ENCODE measurements at regions not wholly inside any gene's neighbourhood (a gene's known extent, or its start where the extent isn't known, plus 50 kb on each side); places are given as distances from the start of the nearest gene placed in this dataset.

- no peak for DNase-seq
These were observed 170.3 kb upstream of the FTMT start for GRCh38 chr5:121681229-121681855.

GRCh38 chr5:121688126-121688525 lies 163.6 kb upstream of the FTMT start:
- no peak for DNase-seq

GRCh38 chr5:121688781-121689180 lies 162.9 kb upstream of the FTMT start:
- DNase-seq: no peak

- DNase-seq: no peak
These were observed 160.2 kb upstream of the FTMT start for GRCh38 chr5:121691478-121691877.

- no peak for DNase-seq
These were observed 159.5 kb upstream of the FTMT start for GRCh38 chr5:121692158-121692557.

- DNase-seq: no peak
These were observed 157.8 kb upstream of the FTMT start for GRCh38 chr5:121693864-121694263.

- no peak for DNase-seq
These were observed 156.4 kb upstream of the FTMT start for GRCh38 chr5:121695307-121695706.

GRCh38 chr5:121698690-121699089 lies 153.0 kb upstream of the FTMT start:
- no peak for DNase-seq

GRCh38 chr5:121701731-121702130 lies 150.0 kb upstream of the FTMT start:
- no peak for DNase-seq

- DNase-seq: no peak
These were observed 149.0 kb upstream of the FTMT start for GRCh38 chr5:121702682-121703081.

GRCh38 chr5:121704291-121704690 lies 147.4 kb upstream of the FTMT start:
- no peak for DNase-seq

- no peak for DNase-seq
These were observed 145.0 kb upstream of the FTMT start for GRCh38 chr5:121706686-121707085.

- DNase-seq: no peak
These were observed 144.5 kb upstream of the FTMT start for GRCh38 chr5:121707178-121707577.

- no peak for DNase-seq
These were observed 140.3 kb upstream of the FTMT start for GRCh38 chr5:121711416-121711815.

GRCh38 chr5:121719255-121719654 lies 132.4 kb upstream of the FTMT start:
- DNase-seq: no peak

GRCh38 chr5:121725450-121725849 lies 126.2 kb upstream of the FTMT start:
- DNase-seq: no peak

- DNase-seq: no peak
These were observed 124.7 kb upstream of the FTMT start for GRCh38 chr5:121726991-121727390.

- no peak for DNase-seq
These were observed 120.3 kb upstream of the FTMT start for GRCh38 chr5:121731377-121731776.

- DNase-seq: no peak
These were observed 116.1 kb upstream of the FTMT start for GRCh38 chr5:121735618-121736017.

GRCh38 chr5:121737120-121737519 lies 114.6 kb upstream of the FTMT start:
- DNase-seq: no peak

- DNase-seq: no peak
These were observed 110.5 kb upstream of the FTMT start for GRCh38 chr5:121741156-121741555.

GRCh38 chr5:121744577-121744976 lies 107.1 kb upstream of the FTMT start:
- DNase-seq: no peak

GRCh38 chr5:121745407-121745806 lies 106.3 kb upstream of the FTMT start:
- DNase-seq: no peak

- DNase-seq: no peak
These were observed 104.9 kb upstream of the FTMT start for GRCh38 chr5:121746763-121747162.

- no peak for DNase-seq
These were observed 103.0 kb upstream of the FTMT start for GRCh38 chr5:121748686-121749085.
